Astrocyte (in vitro differentiated cells and primary cell): ENCODE measurements at regions not wholly inside any gene's neighbourhood (a gene's known extent, or its start where the extent isn't known, plus 50 kb on each side); places are given as distances from the start of the nearest gene placed in this dataset.

ENCODE experiments used
- DNase-seq: peaks from one replicate; pipeline ENCODE4 v3.0.0-alpha.2; 2010; ENCODE audit warnings: low read depth
- FAIRE-seq: peaks from 2 replicates; lab custom pipeline; 2011; peaks lifted over from hg19 to GRCh38; lab: Jason Lieb, UNC
- H2AFZ ChIP-seq: 2 replicates; pipeline ENCODE4 v1.6.0; 2012; ENCODE audit warnings: low read depth, low read length, inconsistent platforms
- H3K27ac ChIP-seq: 2 replicates; pipeline ENCODE4 v1.5.1; 2011; ENCODE audit warnings: low read depth, low read length, inconsistent platforms
- H3K27me3 ChIP-seq: 2 replicates; pipeline ENCODE4 v1.6.0; 2011; ENCODE audit warnings: low read length, inconsistent platforms; ENCODE audit not compliant: insufficient read depth
- H3K36me3 ChIP-seq: 2 replicates; pipeline ENCODE4 v1.5.1; 2011; ENCODE audit warnings: low read length, inconsistent platforms; ENCODE audit not compliant: insufficient read depth
- H3K4me1 ChIP-seq: 2 replicates; pipeline ENCODE4 v1.5.1; 2011; ENCODE audit warnings: low read length, inconsistent platforms; ENCODE audit not compliant: insufficient read depth
- H3K4me2 ChIP-seq: 2 replicates; pipeline ENCODE4 v1.6.0; 2012; ENCODE audit warnings: low read length, inconsistent platforms
- H3K4me3 ChIP-seq: 2 replicates; pipeline ENCODE4 v1.5.1; 2011; ENCODE audit warnings: low read depth, mild to moderate bottlenecking, low read length, inconsistent platforms; ENCODE audit not compliant: insufficient read depth
- H3K79me2 ChIP-seq: 2 replicates; pipeline ENCODE4 v1.6.0; 2012; ENCODE audit warnings: mild to moderate bottlenecking, low read length, inconsistent platforms; ENCODE audit not compliant: insufficient read depth
- H3K9ac ChIP-seq: 2 replicates; pipeline ENCODE4 v1.6.0; 2012; ENCODE audit warnings: mild to moderate bottlenecking, low read length, inconsistent platforms
- H3K9me3 ChIP-seq: 2 replicates; pipeline ENCODE4 v1.5.1; 2012; ENCODE audit warnings: low read depth, mild to moderate bottlenecking, low read length, inconsistent platforms; ENCODE audit not compliant: insufficient read depth
- H4K20me1 ChIP-seq: 2 replicates; pipeline ENCODE4 v1.6.0; 2012; ENCODE audit warnings: low read length, inconsistent platforms; ENCODE audit not compliant: insufficient read depth
- H3K27ac Mint-ChIP-seq: one replicate; pipeline ENCODE4 v1.8.0; 2021; ENCODE audit warnings: mild to moderate bottlenecking, mixed read lengths; ENCODE audit not compliant: unreplicated experiment
- H3K27me3 Mint-ChIP-seq: one replicate; pipeline ENCODE4 v1.8.0; 2021; ENCODE audit warnings: low read depth, mixed read lengths; ENCODE audit not compliant: unreplicated experiment
- H3K36me3 Mint-ChIP-seq: one replicate; pipeline ENCODE4 v1.8.0; 2021; ENCODE audit warnings: low read depth, mixed read lengths; ENCODE audit not compliant: unreplicated experiment
- H3K4me1 Mint-ChIP-seq: one replicate; pipeline ENCODE4 v1.8.0; 2021; ENCODE audit warnings: low read depth, mixed read lengths; ENCODE audit not compliant: unreplicated experiment
- H3K4me3 Mint-ChIP-seq: one replicate; pipeline ENCODE4 v1.8.0; 2021; ENCODE audit warnings: mild to moderate bottlenecking, moderate library complexity, mixed read lengths; ENCODE audit not compliant: unreplicated experiment
- H3K9me3 Mint-ChIP-seq: one replicate; pipeline ENCODE4 v1.8.0; 2021; ENCODE audit warnings: mild to moderate bottlenecking, mixed read lengths; ENCODE audit not compliant: unreplicated experiment
- EZH2 ChIP-seq: IDR thresholded peaks from 2 replicates; pipeline ENCODE4 v1.6.1; 2012; ENCODE audit warnings: mild to moderate bottlenecking, low read length, inconsistent platforms; ENCODE audit not compliant: insufficient read depth
- TF ChIP-seq, protein P1 (sequence below): IDR thresholded peaks from 2 replicates; pipeline ENCODE4 v1.5.1; 2011; ENCODE audit warnings: low read depth, mild to moderate bottlenecking, inconsistent platforms, low read length, moderate library complexity; ENCODE audit not compliant: insufficient read depth

DNA sequence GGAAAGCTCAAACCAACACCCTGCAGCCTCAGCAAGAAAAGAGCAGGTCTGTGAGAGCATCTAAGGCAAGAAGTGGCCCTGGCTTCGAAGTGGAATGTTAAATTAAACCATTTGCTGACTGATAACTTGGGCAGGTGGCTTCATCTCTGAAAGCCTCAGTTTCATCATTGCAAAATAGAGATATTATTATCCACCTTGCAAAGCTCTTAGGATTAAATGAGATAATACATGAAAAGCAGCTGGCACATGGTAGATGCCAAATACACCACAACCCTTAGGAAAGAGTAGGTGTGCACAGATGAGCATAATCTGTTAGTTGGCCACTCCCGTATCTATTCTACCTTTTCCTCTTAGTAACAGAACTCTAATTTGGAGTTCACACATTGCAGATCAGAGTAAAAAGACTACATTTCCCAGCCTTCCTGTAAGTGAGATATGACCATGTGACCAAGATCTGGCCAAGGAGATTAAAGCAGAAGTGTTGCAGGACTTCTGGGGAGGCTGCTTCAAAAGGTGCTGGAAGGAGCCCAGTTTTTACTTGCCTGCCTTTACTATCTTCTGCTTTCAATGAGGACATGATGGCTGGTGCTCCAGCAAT, 288.7 kb downstream of the SOX9 start:
- DNase-seq, result no peak

DNA sequence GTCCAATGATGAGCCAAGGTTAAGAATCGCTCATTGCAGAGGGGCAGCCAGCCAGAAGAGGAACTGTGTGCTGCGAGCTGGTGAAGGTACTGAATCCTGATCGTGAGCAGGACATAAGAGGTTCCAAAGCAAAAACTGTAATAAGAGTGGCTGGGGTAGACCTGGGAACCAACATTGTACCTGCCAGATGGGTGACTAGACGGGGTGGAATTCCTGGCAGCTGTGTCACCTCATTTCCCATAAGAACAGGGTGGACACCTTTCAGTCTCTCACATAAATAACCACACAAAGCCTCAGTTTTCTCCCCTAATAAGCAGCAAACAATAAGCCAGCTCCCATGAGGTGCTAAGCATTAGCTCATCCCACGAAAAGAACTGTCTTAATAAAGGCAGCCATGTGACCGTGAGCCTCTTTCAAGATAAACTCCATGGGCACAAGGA, 290.3 kb downstream of the SOX9 start:
- Histone ChIP-seq H3K4me3 (no peak overlapping the region), H3K4me1 (peaks cover 35% of the 10 kb centered on the region), H2AFZ (no peak overlapping the region), H4K20me1 (no peaks in the 10 kb centered on the region), H3K36me3 (no peaks in the 10 kb centered on the region), H3K9me3 (no peaks in the 10 kb centered on the region), H3K79me2 (peaks cover 15% of the 10 kb centered on the region), H3K27ac (peak overlapping the region; percentile 18), H3K9ac (peak overlapping the region; percentile 21), H3K27me3 (no peaks in the 10 kb centered on the region), H3K4me2 (peak overlapping the region; percentile 33)
- no peaks in the 10 kb centered on the region for H3K9me3 Mint-ChIP-seq
- peak overlapping the region; percentile 67 for H3K27ac Mint-ChIP-seq
- FAIRE-seq, result no peak
- peaks cover 41% of the 10 kb centered on the region for H3K4me1 Mint-ChIP-seq
- H3K36me3 Mint-ChIP-seq, result peaks cover 17% of the 10 kb centered on the region
- H3K4me3 Mint-ChIP-seq, result no peak overlapping the region
- H3K27me3 Mint-ChIP-seq, result no peaks in the 10 kb centered on the region
- TF ChIP-seq EZH2, result no peak
- TF ChIP-seq, protein P1, sequence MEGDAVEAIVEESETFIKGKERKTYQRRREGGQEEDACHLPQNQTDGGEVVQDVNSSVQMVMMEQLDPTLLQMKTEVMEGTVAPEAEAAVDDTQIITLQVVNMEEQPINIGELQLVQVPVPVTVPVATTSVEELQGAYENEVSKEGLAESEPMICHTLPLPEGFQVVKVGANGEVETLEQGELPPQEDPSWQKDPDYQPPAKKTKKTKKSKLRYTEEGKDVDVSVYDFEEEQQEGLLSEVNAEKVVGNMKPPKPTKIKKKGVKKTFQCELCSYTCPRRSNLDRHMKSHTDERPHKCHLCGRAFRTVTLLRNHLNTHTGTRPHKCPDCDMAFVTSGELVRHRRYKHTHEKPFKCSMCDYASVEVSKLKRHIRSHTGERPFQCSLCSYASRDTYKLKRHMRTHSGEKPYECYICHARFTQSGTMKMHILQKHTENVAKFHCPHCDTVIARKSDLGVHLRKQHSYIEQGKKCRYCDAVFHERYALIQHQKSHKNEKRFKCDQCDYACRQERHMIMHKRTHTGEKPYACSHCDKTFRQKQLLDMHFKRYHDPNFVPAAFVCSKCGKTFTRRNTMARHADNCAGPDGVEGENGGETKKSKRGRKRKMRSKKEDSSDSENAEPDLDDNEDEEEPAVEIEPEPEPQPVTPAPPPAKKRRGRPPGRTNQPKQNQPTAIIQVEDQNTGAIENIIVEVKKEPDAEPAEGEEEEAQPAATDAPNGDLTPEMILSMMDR, result no peak
- peak; percentile 51 for DNase-seq

More for the DNA sequence above, 288.7 kb downstream of the SOX9 start:
- H3K9ac ChIP-seq, result no peak overlapping the region
- H3K36me3 ChIP-seq, result no peaks in the 10 kb centered on the region
- TF ChIP-seq, protein P1, result no peak
- TF ChIP-seq EZH2, result no peak
- H3K4me3 Mint-ChIP-seq, result no peak overlapping the region
- H3K27me3 Mint-ChIP-seq, result no peaks in the 10 kb centered on the region
- peaks cover 50% of the 10 kb centered on the region for H3K4me1 Mint-ChIP-seq
- no peak overlapping the region for H3K4me3 ChIP-seq
- H3K9me3 ChIP-seq, result no peaks in the 10 kb centered on the region
- H3K27me3 ChIP-seq, result no peaks in the 10 kb centered on the region
- peak overlapping the region; percentile 62 for H3K27ac Mint-ChIP-seq
- no peak overlapping the region for H3K4me2 ChIP-seq
- H3K4me1 ChIP-seq, result peaks cover 47% of the 10 kb centered on the region
- H3K36me3 Mint-ChIP-seq, result peaks cover 9% of the 10 kb centered on the region
- H2AFZ ChIP-seq, result no peak overlapping the region
- H3K9me3 Mint-ChIP-seq, result no peaks in the 10 kb centered on the region
- no peaks in the 10 kb centered on the region for H4K20me1 ChIP-seq
- no peak overlapping the region for H3K27ac ChIP-seq
- no peak for FAIRE-seq
- H3K79me2 ChIP-seq, result peaks cover 18% of the 10 kb centered on the region

DNA sequence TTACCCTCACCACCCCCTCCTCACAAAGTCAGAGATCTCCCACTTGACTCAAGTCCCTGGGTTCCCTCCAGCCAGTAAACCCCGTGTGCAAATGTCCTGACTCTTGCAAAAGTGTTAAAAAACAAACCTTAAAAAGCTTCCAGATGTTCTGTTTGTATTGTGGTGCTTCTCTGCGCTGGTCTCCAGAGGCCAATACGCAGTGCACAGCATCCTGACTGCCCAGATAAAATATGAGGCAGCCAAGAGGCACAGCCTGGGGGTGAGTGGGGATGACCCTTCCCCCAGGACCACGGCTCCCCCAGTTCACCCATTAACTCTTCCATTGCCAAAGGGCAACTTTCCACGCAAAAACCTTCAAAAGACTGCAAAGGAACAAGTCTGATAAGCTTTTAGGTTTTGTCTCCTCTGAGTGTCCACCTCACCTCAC, 291.8 kb downstream of the SOX9 start:
- no peak for FAIRE-seq

More for the DNA sequence above, 291.8 kb downstream of the SOX9 start:
- Mint-ChIP-seq H3K4me3 (no peak overlapping the region), H3K9me3 (peaks cover under 1% of the 10 kb centered on the region), H3K27me3 (no peaks in the 10 kb centered on the region), H3K36me3 (peaks cover 26% of the 10 kb centered on the region), H3K4me1 (peaks cover 29% of the 10 kb centered on the region), H3K27ac (no peak overlapping the region)
- no peak for DNase-seq
- Histone ChIP-seq H3K27ac (no peak overlapping the region), H3K27me3 (no peaks in the 10 kb centered on the region), H4K20me1 (no peaks in the 10 kb centered on the region), H3K4me3 (no peak overlapping the region), H2AFZ (no peak overlapping the region), H3K79me2 (peaks cover 6% of the 10 kb centered on the region), H3K4me2 (no peak overlapping the region), H3K4me1 (peaks cover 29% of the 10 kb centered on the region), H3K36me3 (no peaks in the 10 kb centered on the region), H3K9me3 (peaks cover 1% of the 10 kb centered on the region), H3K9ac (no peak overlapping the region)
- no peak for TF ChIP-seq EZH2
- TF ChIP-seq, protein P1, result no peak
